ENCODE measurements at regions not wholly inside any gene's neighbourhood (a gene's known extent, or its start where the extent isn't known, plus 50 kb on each side); places are given as distances from the start of the nearest gene placed in this dataset.
"Not testable (repeated sequence)": the region's sequence is repeated elsewhere in the genome, so short reads cannot be mapped to it uniquely, and the experiment has no call there.

GRCh38 chr5:82551192-82551591 is 273.0 kb upstream of the RPS23 start:
- DNase-seq, result no peak

- DNase-seq, result no peak
These were observed 271.1 kb upstream of the RPS23 start for GRCh38 chr5:82549263-82549662.

- no peak for DNase-seq
These were observed 265.9 kb upstream of the RPS23 start for GRCh38 chr5:82544004-82544403.

- no peak for DNase-seq
These were observed 262.1 kb upstream of the RPS23 start for GRCh38 chr5:82540301-82540700.

DNA sequence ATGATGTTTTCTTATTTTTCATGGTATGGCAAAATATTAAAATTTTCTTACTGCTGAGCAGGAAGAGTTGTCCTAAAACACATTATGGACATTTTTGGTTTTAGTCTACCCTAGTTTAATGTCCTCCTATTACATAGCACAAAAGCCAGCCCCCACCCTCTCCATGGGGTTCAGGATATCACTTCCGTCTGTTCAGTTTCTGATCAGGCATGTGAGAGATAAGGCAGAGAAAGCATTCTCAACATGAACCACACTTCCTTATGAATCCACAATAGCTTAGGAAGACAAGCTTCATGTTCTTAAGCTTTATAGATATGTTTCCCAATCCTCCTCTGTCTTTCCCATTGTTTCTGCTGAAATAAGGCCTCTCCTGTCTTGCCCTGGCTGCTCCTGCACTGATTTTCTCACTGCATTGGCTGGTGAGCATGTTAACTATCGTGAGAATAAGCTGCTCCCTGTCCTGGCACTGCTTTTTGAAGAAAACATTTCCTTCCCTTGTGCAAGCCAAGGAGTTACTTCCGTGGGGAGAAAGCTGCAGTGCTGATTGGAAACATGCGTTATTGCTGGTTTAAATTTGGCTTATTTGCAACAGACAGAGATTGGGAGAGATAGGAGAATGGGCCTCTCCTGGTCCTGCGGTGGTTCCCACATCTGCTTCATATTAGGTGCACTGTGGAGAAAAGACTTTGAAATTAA is 260.3 kb upstream of the RPS23 start:
- DNase-seq, result no peak

- DNase-seq, result no peak
These were observed 259.6 kb upstream of the RPS23 start for GRCh38 chr5:82537687-82538306.

- DNase-seq, result no peak
These were observed 256.8 kb upstream of the RPS23 start for GRCh38 chr5:82534986-82535385.

DNA sequence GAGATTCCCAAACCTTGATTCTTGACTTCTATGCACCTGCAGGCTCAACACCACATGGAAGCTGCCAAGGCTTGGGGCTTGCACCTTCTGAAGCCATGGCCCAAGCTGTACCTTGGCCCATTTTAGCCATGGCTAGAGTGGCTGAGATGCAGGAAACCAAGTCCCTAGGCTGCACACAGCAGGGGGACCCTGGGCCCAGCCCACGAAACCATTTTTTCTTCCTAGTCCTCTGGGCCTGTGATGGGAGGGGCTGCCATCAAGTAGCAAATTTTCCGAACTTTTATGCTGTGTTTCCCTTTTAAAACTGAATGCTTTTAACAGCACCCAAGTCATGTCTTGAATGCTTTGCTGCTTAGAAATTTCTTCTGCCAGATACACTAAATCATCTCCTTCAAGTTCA is 253.9 kb upstream of the RPS23 start:
- DNase-seq, result not testable (repeated sequence)

- no peak for DNase-seq
These were observed 248.4 kb upstream of the RPS23 start for GRCh38 chr5:82526540-82526939.

GRCh38 chr5:82525626-82526025 is 247.5 kb upstream of the RPS23 start:
- DNase-seq, result no peak

GRCh38 chr5:82523633-82524032 is 245.5 kb upstream of the RPS23 start:
- no peak for DNase-seq

DNA sequence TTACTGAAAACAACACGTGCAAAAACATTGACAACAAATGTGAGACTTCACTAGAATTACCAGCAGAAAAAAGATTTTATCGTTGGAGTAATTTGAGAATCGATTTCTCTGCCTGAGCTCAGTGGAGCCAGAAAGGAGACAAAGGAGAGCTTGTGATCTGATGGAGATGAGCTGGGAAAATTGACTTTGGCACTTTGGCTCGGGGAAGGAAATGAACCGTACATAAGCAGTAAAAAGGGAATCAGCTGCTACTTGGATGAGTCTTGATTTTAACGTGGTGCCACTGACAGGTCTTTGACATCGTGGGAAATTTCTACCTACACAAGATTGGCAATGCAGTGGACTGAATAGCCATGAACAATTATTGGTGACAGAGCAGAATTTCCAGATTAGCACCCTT is 244.7 kb upstream of the RPS23 start:
- DNase-seq, result no peak

GRCh38 chr5:82521431-82522051 is 243.4 kb upstream of the RPS23 start:
- DNase-seq, result no peak

- DNase-seq, result no peak
These were observed 241.4 kb upstream of the RPS23 start for GRCh38 chr5:82519558-82519957.

- peak; percentile 43 for DNase-seq
These were observed 239.5 kb upstream of the RPS23 start for GRCh38 chr5:82517544-82518075.

DNA sequence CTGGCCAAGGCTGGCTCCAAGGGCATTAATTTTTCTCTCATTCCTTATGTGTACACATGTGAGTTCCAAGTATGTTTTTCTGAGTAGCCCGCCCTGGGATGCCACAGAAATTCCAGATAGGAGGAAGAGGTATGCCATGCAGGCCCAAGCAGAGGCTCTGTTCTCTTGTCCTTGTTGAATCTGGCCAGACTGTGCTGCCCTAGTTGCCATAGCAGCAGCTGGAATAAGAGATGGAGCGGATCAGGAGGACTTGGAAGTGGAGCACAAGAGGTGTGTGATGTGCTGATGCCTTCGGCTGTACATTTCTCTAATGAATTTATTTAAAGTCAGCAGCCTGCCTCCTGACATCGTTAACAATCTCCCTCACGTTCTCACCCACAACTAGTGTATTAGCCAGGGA is 235.6 kb upstream of the RPS23 start:
- no peak for DNase-seq

- DNase-seq, result no peak
These were observed 233.9 kb upstream of the RPS23 start for GRCh38 chr5:82512025-82512424.

DNA sequence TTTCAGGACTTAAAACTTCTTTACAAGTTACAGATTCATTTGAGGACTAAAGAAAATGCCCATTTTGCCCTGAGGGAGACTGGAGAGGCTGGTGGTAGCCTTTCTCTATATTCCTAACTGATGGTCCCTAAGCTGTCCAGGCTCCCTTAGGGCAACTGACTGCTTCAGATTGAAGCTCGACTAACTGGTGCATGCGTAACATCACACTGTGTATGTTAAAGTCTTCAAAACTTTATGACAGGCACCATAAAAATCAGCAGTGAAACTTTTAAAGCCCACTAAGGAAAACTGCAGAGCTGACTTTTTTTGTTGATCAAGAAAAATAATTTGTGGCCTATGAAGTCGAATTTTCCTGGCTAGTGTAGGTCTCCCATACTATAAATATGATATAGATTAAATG is 233.0 kb upstream of the RPS23 start:
- no peak for DNase-seq

DNA sequence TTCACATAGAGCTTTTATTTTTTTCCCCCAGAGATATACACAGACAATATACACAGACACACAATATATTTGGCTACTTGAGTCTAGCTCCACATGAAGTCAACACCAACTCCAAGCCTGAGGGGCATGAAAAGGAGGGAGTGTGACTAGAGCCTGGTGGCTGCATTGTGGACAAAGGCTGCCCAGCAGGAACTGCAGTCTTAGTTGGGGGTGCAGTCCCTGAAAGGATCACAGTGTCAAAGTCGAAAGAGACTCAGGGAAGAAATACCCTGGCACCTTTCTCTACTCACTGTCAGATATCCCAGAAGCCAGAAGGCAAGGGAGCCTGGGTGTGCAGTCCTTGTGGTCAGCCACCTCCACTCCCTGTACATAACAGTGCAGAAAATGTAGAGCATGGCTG is 231.6 kb upstream of the RPS23 start:
- no peak for DNase-seq

DNA sequence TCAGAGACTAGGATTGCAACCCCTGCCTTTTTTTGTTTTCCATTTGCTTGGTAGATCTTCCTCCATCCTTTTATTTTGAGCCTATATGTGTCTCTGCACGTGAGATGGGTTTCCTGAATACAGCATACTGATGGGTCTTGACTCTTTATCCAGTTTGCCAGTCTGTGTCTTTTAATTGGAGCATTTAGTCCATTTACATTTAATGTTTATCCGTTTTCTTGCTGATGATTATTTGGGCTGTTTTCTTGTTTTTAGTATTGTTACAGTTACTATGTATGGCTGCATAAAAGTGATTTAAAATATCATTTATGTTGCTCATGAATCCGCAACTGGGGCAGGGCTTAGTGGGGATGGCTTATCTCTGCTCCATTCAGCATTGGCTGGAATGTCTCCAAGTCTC is 228.2 kb upstream of the RPS23 start:
- not testable (repeated sequence) for DNase-seq

GRCh38 chr5:82499725-82500244 is 221.6 kb upstream of the RPS23 start:
- no peak for DNase-seq

GRCh38 chr5:82497242-82497641 is 219.1 kb upstream of the RPS23 start:
- DNase-seq, result no peak

GRCh38 chr5:82494942-82495341 is 216.8 kb upstream of the RPS23 start:
- DNase-seq, result no peak
